ENCODE measurements at regions not wholly inside any gene's neighbourhood (a gene's known extent, or its start where the extent isn't known, plus 50 kb on each side); places are given as distances from the start of the nearest gene placed in this dataset.
A peak's percentile ranks its signal among the peaks of the same experiment; 100 is the strongest.
"Not testable (repeated sequence)": the region's sequence is repeated elsewhere in the genome, so short reads cannot be mapped to it uniquely, and the experiment has no call there.

DNA sequence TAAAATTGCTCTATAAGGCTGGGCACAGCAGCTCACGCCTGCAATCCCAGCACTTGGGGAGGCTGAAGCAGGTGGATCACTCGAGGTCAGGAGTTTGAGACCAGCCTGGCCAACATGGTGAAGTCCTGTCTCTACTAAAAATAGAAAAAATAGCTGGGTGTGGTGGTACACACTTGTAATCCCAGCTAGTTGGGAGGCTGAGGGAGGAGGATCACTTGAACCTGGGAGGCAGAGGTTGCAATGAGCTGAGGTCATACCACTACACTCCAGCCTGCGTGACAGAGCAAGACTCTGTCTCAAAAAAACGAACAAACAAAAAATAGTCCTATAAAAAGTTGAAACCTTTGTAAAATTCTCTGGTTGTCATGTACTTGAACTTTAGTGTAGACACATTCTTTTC, 93.0 kb upstream of the KIF26B start:
- DNase-seq, result not testable (repeated sequence)

GRCh38 chr1:245060684-245061374, 94.0 kb upstream of the KIF26B start:
- DNase-seq, result no peak

GRCh38 chr1:245059806-245060424, 94.9 kb upstream of the KIF26B start:
- no peak for DNase-seq

DNA sequence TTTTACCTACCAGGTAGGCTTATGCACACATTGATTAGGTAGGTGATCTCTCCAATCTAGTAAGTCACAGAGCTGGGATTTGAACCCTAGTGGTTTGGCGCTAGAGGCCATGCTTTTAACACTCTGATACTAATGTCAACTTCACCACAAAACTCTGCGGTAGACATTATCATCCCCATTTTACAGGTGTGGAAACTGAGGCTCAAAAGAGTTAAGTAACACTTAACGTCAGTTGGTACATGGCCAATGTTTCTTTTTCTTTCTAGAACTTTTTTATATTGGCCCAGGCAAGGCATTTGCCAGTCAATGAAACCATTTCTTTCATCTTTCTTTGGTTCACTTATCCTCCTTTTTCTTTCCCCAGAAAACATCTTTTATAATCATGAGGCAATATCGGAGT, 95.9 kb upstream of the KIF26B start:
- no peak for DNase-seq

- no peak for DNase-seq
Observed at GRCh38 chr1:245058436-245058835, 96.3 kb upstream of the KIF26B start.

DNA sequence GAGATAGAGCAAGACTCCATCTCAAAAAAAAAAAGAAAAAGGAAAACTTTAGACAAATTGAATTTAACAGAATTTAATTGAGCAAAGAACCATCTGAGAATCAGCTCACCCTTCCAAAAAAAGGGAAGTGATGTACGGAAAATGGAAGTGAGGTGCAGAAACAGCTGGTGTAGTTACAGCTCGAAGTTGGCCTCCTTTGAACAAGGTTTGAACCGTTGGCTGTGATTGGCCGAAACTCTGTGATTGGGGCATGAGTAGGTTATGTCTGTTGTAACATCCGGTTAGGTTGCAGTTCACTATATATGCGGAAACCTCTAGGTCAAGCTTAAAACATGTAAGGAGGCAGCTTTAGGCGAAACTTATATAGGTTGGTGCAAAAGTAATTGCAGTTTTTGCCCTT, 97.9 kb upstream of the KIF26B start:
- DNase-seq, result no peak

GRCh38 chr1:245056296-245056695, 98.5 kb upstream of the KIF26B start:
- DNase-seq, result not testable (repeated sequence)

DNA sequence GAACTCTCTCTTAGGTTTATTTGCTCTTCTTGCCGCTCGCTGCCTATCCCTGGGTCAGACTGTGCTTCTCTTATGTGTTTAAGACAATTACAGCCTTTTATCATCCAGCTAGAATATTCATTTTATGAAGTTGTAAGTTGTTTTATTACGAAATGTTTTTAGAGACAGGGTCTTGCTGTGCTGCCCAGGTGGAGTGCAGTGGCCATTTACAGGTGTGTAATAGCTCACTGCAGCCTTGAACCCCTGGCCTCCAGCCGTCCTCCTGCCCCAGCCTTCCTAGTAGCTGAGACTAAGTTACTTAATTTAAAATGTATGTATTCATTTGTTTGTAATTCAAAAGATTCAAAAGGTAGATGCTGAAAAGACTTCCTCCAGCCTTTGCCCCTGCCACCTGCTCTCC, 99.0 kb upstream of the KIF26B start:
- no peak for DNase-seq

GRCh38 chr1:245054507-245055270, 100.1 kb upstream of the KIF26B start:
- DNase-seq, result no peak

- no peak for DNase-seq
Observed at GRCh38 chr1:245054105-245054504, 100.7 kb upstream of the KIF26B start.

DNA sequence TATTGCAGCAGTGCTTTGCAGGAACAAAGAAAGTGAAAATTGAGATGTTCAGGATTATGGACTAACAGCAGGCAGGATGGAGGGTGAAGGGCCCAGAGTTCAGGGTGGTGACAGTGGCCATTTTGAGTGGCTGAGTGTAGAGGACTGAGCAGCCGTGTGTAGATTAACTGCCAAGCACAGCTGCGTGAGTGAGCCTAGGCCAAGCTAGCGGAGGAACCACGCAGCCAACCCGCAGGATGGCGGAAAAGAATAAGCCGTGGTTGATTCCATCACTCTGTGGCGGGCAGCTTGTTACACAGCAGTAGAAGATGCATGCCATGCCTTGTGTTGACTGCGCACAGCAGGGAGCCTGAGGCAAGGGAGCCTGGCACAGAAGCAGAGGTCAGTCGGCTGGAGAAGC, 102.5 kb upstream of the KIF26B start:
- no peak for DNase-seq

DNA sequence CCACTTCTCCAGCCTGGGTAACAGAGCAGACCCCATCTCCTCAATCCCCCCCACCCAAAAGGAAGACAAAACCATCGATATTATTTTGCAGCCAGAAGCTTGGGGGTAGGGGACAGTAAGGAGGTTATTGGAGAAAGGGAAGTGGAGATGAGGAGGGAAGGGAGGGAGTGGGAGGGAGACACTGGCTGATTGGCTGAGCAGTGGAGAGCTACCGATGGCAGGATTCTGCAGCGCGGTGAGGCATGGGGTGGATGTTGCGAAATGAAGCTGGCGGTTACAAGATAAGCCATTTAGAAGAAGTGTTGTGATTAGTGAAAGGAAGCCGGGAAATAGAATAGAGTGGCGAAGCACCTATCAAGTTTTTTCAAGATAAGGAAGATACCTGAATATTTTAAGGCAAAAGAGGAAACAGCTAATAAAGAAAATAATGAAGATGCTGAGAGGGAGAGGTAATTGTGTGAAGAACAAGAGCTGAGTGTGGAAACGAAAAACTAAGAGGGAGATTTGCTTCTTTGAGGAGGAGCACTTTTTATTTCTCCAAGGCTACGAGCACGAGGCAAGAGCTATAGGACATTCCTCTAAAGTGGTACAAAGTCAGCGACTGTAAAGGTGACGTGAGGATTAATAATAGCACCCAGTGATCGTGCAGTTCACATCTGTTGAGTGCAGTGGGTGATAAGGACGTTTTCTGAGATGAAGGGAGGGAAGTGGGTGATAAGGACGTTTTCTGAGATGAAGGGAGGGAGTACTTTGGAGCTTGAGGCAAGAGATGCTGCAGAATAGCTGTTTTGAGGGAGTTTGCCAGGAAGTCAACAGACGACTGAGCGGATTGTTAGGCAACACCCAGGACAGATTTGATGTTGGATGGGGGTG, 103.2 kb upstream of the KIF26B start:
- no peak for DNase-seq

GRCh38 chr1:245046769-245047168, 108.0 kb upstream of the KIF26B start:
- no peak for DNase-seq

DNA sequence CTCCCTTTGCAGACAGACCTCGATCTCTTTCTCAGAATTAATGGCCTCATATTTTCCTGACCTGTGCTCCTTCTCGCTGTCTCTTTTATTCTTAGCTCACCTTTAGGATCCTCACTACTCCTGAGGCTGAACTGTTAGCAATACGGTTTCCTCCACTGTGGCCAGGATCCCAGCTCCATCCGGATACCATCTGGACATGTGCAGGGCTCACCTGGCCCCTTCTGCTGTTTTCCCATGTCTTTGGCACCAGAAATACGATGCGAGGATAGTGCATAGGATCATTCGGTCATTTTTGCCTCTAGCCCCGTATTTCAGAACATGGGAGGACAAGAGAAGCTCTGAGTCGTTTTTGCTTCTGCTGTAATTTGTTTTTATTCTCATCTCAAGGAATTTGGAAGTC, 108.5 kb upstream of the KIF26B start:
- DNase-seq, result no peak

- DNase-seq, result peak; percentile 11
Observed at GRCh38 chr1:245045087-245045881, 109.5 kb upstream of the KIF26B start.

DNA sequence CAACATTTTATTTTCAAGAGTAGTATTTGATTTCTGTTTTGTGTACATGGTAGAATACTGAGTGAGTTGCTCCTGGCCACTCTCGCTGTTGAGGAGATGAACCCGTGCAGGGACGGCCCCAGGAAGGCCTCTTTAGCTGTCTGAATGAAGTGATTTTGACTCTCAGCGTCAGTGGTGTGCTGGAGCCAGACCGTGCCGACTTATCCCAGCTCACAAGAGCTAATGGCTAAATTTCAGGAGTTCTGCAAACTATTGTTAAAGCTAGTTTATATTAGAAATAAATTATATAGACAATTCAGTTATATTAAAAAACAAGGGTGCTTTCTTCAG, 111.2 kb upstream of the KIF26B start:
- DNase-seq, result no peak

GRCh38 chr1:245041058-245041698, 113.6 kb upstream of the KIF26B start:
- no peak for DNase-seq

DNA sequence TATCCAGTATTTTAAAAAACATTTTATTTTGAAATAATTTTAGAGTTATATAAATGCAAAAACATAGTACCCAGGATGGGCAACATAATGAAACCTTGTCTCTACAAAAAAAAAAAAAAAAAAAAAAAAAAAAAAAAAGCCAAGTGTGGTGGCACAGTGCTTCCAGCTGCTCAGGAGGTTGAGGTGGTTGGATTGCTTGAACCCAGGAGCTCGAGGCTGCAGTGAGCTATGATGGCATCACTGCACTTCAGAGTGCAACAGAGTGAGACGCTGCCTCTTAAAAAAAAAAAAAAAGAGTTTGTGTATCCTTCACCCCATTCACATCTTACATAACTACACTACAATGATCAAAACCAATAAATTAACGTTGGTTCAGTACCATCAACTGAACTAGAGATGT, 115.6 kb upstream of the KIF26B start:
- no peak for DNase-seq

DNA sequence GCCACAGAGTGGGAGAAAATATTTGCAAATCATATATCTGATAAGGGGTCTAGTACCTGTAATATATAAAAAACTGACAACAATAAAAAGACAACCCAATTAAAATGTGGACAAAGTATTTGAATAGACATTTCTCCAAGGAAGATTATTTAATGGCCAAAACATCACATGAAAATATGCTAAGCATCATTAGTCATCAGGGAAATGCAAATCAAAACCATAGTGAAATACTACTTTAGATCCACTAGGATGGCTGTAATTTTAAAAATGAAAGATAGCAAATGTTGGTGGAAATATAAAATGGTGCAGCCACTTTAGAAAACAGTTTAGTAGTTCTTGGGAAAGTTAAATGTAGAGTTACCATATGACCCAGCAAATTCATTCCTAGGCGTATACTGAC, 118.7 kb upstream of the KIF26B start:
- DNase-seq, result peak; percentile 11

DNA sequence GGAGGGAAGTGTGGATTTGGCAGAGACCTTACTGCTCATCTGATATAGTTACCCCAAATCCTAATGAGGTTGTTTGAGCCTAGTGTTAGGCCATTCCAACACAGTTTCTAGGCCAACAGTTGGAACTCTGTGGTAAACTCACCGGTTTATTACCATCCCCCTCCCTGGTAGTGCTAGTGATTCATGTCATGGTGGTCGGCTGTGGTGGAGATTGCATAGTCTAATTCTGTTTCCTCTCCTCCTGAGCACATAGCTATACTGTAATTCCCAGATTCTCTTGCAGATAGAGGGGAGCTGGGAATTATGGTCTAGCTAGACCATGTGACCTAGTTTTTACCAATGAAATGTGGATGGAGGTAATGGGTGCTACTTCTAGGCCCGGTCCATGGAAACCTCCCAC, 123.7 kb upstream of the KIF26B start:
- DNase-seq, result peak; percentile 47

GRCh38 chr1:245026247-245026646, 128.5 kb upstream of the KIF26B start:
- DNase-seq, result no peak

- no peak for DNase-seq
Observed at GRCh38 chr1:245025525-245025924, 129.3 kb upstream of the KIF26B start.

Data from fibroblast of upper back skin (primary cell).